ENCODE measurements at regions not wholly inside any gene's neighbourhood (a gene's known extent, or its start where the extent isn't known, plus 50 kb on each side); places are given as distances from the start of the nearest gene placed in this dataset.

DNA sequence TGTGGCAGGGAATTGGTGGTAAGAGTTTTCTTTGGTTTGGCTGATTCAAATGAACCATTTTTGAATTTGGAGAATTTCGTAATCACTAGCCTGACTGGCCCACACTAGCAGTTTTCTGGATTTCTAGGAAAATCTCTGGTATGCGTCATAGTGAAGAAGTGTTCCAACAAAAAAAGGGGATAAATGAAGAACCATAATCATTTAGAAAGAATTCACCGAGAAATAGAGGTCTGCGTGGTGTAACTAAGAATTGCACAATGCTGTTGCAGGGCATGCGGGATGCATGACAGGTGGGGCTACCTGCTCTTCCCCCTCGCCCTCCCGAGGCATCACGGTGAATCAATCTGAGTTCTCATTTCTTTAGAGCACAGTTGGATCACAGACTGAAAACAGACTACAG, 232.3 kb upstream of the PAPPA start:
- Mint-ChIP-seq H3K36me3 (ENCODE audit: unreplicated experiment) (no peaks in the 10 kb centered on the region), H3K27me3 (ENCODE audit: unreplicated experiment) (peaks cover 2% of the 10 kb centered on the region), H3K4me1 (ENCODE audit: low read depth, unreplicated experiment) (no peaks in the 10 kb centered on the region), H3K9me3 (ENCODE audit: unreplicated experiment) (peaks cover 1% of the 10 kb centered on the region), H3K4me3 (ENCODE audit: unreplicated experiment) (no peak overlapping the region), H3K27ac (ENCODE audit: unreplicated experiment) (no peak overlapping the region)
- TF ChIP-seq, protein P1, sequence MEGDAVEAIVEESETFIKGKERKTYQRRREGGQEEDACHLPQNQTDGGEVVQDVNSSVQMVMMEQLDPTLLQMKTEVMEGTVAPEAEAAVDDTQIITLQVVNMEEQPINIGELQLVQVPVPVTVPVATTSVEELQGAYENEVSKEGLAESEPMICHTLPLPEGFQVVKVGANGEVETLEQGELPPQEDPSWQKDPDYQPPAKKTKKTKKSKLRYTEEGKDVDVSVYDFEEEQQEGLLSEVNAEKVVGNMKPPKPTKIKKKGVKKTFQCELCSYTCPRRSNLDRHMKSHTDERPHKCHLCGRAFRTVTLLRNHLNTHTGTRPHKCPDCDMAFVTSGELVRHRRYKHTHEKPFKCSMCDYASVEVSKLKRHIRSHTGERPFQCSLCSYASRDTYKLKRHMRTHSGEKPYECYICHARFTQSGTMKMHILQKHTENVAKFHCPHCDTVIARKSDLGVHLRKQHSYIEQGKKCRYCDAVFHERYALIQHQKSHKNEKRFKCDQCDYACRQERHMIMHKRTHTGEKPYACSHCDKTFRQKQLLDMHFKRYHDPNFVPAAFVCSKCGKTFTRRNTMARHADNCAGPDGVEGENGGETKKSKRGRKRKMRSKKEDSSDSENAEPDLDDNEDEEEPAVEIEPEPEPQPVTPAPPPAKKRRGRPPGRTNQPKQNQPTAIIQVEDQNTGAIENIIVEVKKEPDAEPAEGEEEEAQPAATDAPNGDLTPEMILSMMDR (IDR thresholded peaks at IDR 0.05; ENCODE audit: partially characterized antibody, unreplicated experiment), result no peak
- DNase-seq, result no peak

- no peak for DNase-seq
- Mint-ChIP-seq H3K36me3 (ENCODE audit: unreplicated experiment) (no peaks in the 10 kb centered on the region), H3K9me3 (ENCODE audit: unreplicated experiment) (no peaks in the 10 kb centered on the region), H3K4me3 (ENCODE audit: unreplicated experiment) (no peak overlapping the region), H3K27me3 (ENCODE audit: unreplicated experiment) (peaks cover 2% of the 10 kb centered on the region), H3K4me1 (ENCODE audit: low read depth, unreplicated experiment) (no peaks in the 10 kb centered on the region), H3K27ac (ENCODE audit: unreplicated experiment) (no peak overlapping the region)
- TF ChIP-seq, protein P1 (IDR thresholded peaks at IDR 0.05; ENCODE audit: partially characterized antibody, unreplicated experiment), result no peak
Measured at GRCh38 chr9:115922444-115922843, 231.1 kb upstream of the PAPPA start.

GRCh38 chr9:115923410-115923809, 230.2 kb upstream of the PAPPA start:
- no peak overlapping the region for H3K27ac Mint-ChIP-seq (ENCODE audit: unreplicated experiment)
- TF ChIP-seq, protein P1 (IDR thresholded peaks at IDR 0.05; ENCODE audit: partially characterized antibody, unreplicated experiment), result no peak
- no peaks in the 10 kb centered on the region for H3K36me3 Mint-ChIP-seq (ENCODE audit: unreplicated experiment)
- DNase-seq, result no peak
- H3K9me3 Mint-ChIP-seq (ENCODE audit: unreplicated experiment), result no peaks in the 10 kb centered on the region
- H3K4me1 Mint-ChIP-seq (ENCODE audit: low read depth, unreplicated experiment), result no peaks in the 10 kb centered on the region
- peaks cover 2% of the 10 kb centered on the region for H3K27me3 Mint-ChIP-seq (ENCODE audit: unreplicated experiment)
- H3K4me3 Mint-ChIP-seq (ENCODE audit: unreplicated experiment), result no peak overlapping the region

DNA sequence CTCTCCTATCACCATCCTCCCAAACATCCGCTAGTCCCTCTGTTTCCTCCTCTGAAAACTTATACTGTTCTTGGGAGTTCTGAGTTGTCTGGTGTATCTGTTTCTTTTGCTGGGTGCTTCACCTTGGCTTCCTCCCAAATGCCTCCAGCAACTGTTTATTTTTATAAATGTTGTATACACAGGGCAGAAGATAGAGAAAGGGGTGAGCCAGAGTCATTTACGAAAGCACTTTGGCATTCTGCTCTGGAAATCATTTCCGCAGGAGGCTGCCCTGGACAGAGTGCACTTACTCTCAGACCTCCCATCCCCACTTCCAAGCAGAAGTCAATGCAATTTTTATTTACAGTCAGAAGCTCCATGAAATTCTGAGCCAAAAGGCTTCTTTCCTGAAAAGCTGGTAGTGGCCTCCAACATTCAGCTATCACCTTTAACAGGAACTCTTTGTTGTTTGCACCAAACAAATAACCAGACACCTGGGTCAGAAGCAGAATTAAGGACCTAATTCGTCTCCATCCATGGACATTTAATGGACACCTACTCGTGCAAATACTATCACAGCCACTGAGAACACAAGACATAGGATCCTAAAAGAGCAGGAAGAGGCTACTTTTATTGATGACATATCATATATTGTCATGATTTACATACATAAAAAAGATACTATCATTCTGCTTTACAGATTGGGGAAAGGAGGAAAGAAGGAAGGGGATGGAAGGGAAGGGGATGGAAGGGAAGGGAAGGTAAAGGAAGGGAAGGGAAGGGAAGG, 229.5 kb upstream of the PAPPA start:
- Mint-ChIP-seq H3K36me3 (ENCODE audit: unreplicated experiment) (no peaks in the 10 kb centered on the region), H3K9me3 (ENCODE audit: unreplicated experiment) (no peaks in the 10 kb centered on the region), H3K4me3 (ENCODE audit: unreplicated experiment) (no peak overlapping the region), H3K27ac (ENCODE audit: unreplicated experiment) (no peak overlapping the region), H3K27me3 (ENCODE audit: unreplicated experiment) (peaks cover 2% of the 10 kb centered on the region), H3K4me1 (ENCODE audit: low read depth, unreplicated experiment) (no peaks in the 10 kb centered on the region)
- TF ChIP-seq, protein P1 (IDR thresholded peaks at IDR 0.05; ENCODE audit: partially characterized antibody, unreplicated experiment), result no peak
- DNase-seq, result no peak

- no peak for DNase-seq
- no peak overlapping the region for H3K4me3 Mint-ChIP-seq (ENCODE audit: unreplicated experiment)
- no peaks in the 10 kb centered on the region for H3K4me1 Mint-ChIP-seq (ENCODE audit: low read depth, unreplicated experiment)
- TF ChIP-seq, protein P1 (IDR thresholded peaks at IDR 0.05; ENCODE audit: partially characterized antibody, unreplicated experiment), result no peak
- no peak overlapping the region for H3K27ac Mint-ChIP-seq (ENCODE audit: unreplicated experiment)
- peaks cover 2% of the 10 kb centered on the region for H3K27me3 Mint-ChIP-seq (ENCODE audit: unreplicated experiment)
- H3K36me3 Mint-ChIP-seq (ENCODE audit: unreplicated experiment), result no peaks in the 10 kb centered on the region
- H3K9me3 Mint-ChIP-seq (ENCODE audit: unreplicated experiment), result no peaks in the 10 kb centered on the region
Measured at GRCh38 chr9:115924669-115924987, 229.0 kb upstream of the PAPPA start.

Measured in glutamatergic neuron (in vitro differentiated cells).